Neural progenitor cell (in vitro differentiated cells): ENCODE measurements at regions not wholly inside any gene's neighbourhood (a gene's known extent, or its start where the extent isn't known, plus 50 kb on each side); places are given as distances from the start of the nearest gene placed in this dataset.

Experiments
- DNase-seq: peaks from one replicate; pipeline ENCODE4 v3.0.0-alpha.2; 2016; ENCODE audit warnings: low spot score
- H2AFZ ChIP-seq: fragments of 200-600 bp; sonication (generic); replicated peaks from 2 replicates; pipeline ENCODE4 v1.6.1; 2016; ENCODE audit warnings: antibody characterized with exemption
- H3F3A ChIP-seq: fragments of 200-600 bp; sonication (generic); 2 replicates; pipeline ENCODE4 v1.6.1; 2016; ENCODE audit warnings: antibody characterized with exemption, low read depth
- H3K27ac ChIP-seq: fragments of 200-600 bp; sonication (generic); 2 replicates; pipeline ENCODE4 v1.5.1; 2016; ENCODE audit warnings: mild to moderate bottlenecking
- H3K27me3 ChIP-seq: fragments of 200-600 bp; sonication (generic); 2 replicates; pipeline ENCODE4 v1.6.1; 2016; ENCODE audit warnings: mild to moderate bottlenecking, moderate library complexity
- H3K36me3 ChIP-seq: fragments of 200-600 bp; sonication (generic); 2 replicates; pipeline ENCODE4 v1.5.1; 2016
- H3K4me1 ChIP-seq: fragments of 200-600 bp; sonication (generic); 2 replicates; pipeline ENCODE4 v1.6.1; 2016; ENCODE audit warnings: mixed run types
- H3K4me2 ChIP-seq: fragments of 200-600 bp; sonication (generic); 2 replicates; pipeline ENCODE4 v1.6.1; 2016
- H3K4me3 ChIP-seq: fragments of 200-600 bp; sonication (generic); 2 replicates; pipeline ENCODE4 v1.5.1; 2016
- H3K79me2 ChIP-seq: fragments of 200-600 bp; sonication (generic); 2 replicates; pipeline ENCODE4 v1.6.1; 2016; ENCODE audit warnings: low read depth
- H3K9ac ChIP-seq: fragments of 200-600 bp; sonication (generic); 2 replicates; pipeline ENCODE4 v1.6.1; 2016
- H3K9me3 ChIP-seq: fragments of 200-600 bp; sonication (generic); 2 replicates; pipeline ENCODE4 v1.5.1; 2016; ENCODE audit warnings: low read depth
- H4K20me1 ChIP-seq: fragments of 200-600 bp; sonication (generic); 2 replicates; pipeline ENCODE4 v1.6.1; 2016; ENCODE audit warnings: low read depth
- H3K27ac Mint-ChIP-seq: 3 replicates; pipeline ENCODE4 v1.8.0; 2021; ENCODE audit warnings: mixed read lengths
- H3K27me3 Mint-ChIP-seq: 2 replicates; pipeline ENCODE4 v1.8.0; 2022; ENCODE audit warnings: low read depth, mild to moderate bottlenecking, inconsistent platforms, moderate library complexity, mixed read lengths; ENCODE audit not compliant: insufficient read depth
- H3K36me3 Mint-ChIP-seq: 3 replicates; pipeline ENCODE4 v1.8.0; 2021; ENCODE audit warnings: mixed read lengths
- H3K4me1 Mint-ChIP-seq: 3 replicates; pipeline ENCODE4 v1.8.0; 2021; ENCODE audit warnings: mixed read lengths
- H3K4me3 Mint-ChIP-seq: 3 replicates; pipeline ENCODE4 v1.8.0; 2021; ENCODE audit warnings: mild to moderate bottlenecking, moderate library complexity, mixed read lengths
- H3K9me3 Mint-ChIP-seq: 3 replicates; pipeline ENCODE4 v1.8.0; 2020; ENCODE audit warnings: mixed read lengths
- EZH2 ChIP-seq: fragments of 200-600 bp; sonication (generic); IDR thresholded peaks from 2 replicates; pipeline ENCODE4 v1.6.1; 2017; ENCODE audit warnings: antibody characterized with exemption, mild to moderate bottlenecking, moderate library complexity
- EZH2phosphoT487 ChIP-seq: fragments of 200-600 bp; sonication (generic); IDR thresholded peaks from 2 replicates; pipeline ENCODE4 v1.6.1; 2017; ENCODE audit warnings: antibody characterized with exemption
- TF ChIP-seq, protein P1 (sequence below): fragments of 200-600 bp; sonication (generic); IDR thresholded peaks from 2 replicates; pipeline ENCODE4 v1.5.1; 2017; ENCODE audit warnings: antibody characterized with exemption, mild to moderate bottlenecking

DNA sequence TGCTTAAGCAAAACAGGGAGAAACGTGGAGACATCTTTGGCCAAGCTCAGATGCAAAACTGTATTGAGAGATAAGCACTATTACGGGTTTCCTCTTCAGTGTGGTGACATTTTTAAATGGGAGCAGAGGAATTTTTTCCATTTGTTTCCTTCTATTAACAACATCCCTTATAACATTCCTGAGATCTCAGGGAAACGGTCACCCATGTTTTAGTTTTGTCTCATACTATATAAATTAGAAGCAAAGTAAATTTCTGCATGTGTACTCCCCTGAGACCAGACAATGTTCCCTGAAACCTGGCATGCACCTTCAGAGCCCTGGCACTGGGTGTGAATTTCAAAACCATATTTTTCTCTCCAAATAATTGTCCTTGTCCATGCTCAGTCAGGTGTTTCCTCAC lies 57.6 kb upstream of the RNF152 start:
- Histone ChIP-seq H3K36me3 (no peaks in the 10 kb centered on the region), H3K9me3 (no peaks in the 10 kb centered on the region), H3K27ac (no peak overlapping the region), H3F3A (peaks cover 40% of the 10 kb centered on the region), H3K4me2 (no peak overlapping the region), H3K4me1 (peaks cover 62% of the 10 kb centered on the region), H4K20me1 (no peaks in the 10 kb centered on the region), H3K9ac (no peak overlapping the region), H3K27me3 (no peaks in the 10 kb centered on the region), H2AFZ (no peak overlapping the region), H3K79me2 (no peaks in the 10 kb centered on the region), H3K4me3 (no peak overlapping the region)
- Mint-ChIP-seq H3K27ac (peak overlapping the region; percentile 99), H3K9me3 (peaks cover 5% of the 10 kb centered on the region), H3K4me1 (peaks cover 89% of the 10 kb centered on the region), H3K4me3 (peak overlapping the region; percentile 64), H3K27me3 (peaks cover 8% of the 10 kb centered on the region), H3K36me3 (no peaks in the 10 kb centered on the region)
- no peak for DNase-seq
- TF ChIP-seq EZH2 (no peak), EZH2phosphoT487 (no peak)
- TF ChIP-seq, protein P1, sequence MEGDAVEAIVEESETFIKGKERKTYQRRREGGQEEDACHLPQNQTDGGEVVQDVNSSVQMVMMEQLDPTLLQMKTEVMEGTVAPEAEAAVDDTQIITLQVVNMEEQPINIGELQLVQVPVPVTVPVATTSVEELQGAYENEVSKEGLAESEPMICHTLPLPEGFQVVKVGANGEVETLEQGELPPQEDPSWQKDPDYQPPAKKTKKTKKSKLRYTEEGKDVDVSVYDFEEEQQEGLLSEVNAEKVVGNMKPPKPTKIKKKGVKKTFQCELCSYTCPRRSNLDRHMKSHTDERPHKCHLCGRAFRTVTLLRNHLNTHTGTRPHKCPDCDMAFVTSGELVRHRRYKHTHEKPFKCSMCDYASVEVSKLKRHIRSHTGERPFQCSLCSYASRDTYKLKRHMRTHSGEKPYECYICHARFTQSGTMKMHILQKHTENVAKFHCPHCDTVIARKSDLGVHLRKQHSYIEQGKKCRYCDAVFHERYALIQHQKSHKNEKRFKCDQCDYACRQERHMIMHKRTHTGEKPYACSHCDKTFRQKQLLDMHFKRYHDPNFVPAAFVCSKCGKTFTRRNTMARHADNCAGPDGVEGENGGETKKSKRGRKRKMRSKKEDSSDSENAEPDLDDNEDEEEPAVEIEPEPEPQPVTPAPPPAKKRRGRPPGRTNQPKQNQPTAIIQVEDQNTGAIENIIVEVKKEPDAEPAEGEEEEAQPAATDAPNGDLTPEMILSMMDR: no peak

DNA sequence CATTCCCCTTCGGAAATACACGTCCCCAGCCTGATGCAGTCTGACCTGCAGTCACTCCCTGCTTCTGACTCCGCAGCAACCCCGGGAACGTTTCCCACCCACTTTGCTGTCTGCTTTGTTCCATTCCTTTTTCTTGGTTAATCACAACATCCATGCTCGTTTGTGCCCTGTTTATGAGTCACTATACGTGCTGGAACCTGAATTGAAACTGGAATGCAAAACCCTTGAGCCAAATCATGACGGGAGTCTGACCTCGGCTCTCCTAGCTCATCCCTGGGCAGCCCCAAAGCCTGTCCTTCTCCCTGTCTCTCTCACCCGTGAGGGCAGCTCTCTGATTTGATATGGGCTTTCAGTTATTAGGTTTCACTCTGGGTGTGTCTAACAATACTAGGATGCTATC lies 57.1 kb upstream of the RNF152 start:
- H3K36me3 Mint-ChIP-seq: no peaks in the 10 kb centered on the region
- no peak for DNase-seq
- H3K4me3 Mint-ChIP-seq: peak overlapping the region; percentile 64
- Histone ChIP-seq H4K20me1 (no peaks in the 10 kb centered on the region), H3K4me1 (peaks cover 62% of the 10 kb centered on the region), H3K36me3 (no peaks in the 10 kb centered on the region), H3F3A (peaks cover 40% of the 10 kb centered on the region), H3K79me2 (no peaks in the 10 kb centered on the region), H3K9me3 (no peaks in the 10 kb centered on the region), H3K4me2 (no peak overlapping the region), H3K4me3 (no peak overlapping the region), H3K27me3 (no peaks in the 10 kb centered on the region), H3K9ac (no peak overlapping the region), H2AFZ (peak overlapping the region; percentile 38), H3K27ac (no peak overlapping the region)
- H3K27me3 Mint-ChIP-seq: peaks cover 8% of the 10 kb centered on the region
- peak overlapping the region; percentile 99 for H3K27ac Mint-ChIP-seq
- peaks cover 90% of the 10 kb centered on the region for H3K4me1 Mint-ChIP-seq
- H3K9me3 Mint-ChIP-seq: peaks cover 3% of the 10 kb centered on the region
- TF ChIP-seq EZH2 (no peak), EZH2phosphoT487 (no peak)
- TF ChIP-seq, protein P1: no peak

DNA sequence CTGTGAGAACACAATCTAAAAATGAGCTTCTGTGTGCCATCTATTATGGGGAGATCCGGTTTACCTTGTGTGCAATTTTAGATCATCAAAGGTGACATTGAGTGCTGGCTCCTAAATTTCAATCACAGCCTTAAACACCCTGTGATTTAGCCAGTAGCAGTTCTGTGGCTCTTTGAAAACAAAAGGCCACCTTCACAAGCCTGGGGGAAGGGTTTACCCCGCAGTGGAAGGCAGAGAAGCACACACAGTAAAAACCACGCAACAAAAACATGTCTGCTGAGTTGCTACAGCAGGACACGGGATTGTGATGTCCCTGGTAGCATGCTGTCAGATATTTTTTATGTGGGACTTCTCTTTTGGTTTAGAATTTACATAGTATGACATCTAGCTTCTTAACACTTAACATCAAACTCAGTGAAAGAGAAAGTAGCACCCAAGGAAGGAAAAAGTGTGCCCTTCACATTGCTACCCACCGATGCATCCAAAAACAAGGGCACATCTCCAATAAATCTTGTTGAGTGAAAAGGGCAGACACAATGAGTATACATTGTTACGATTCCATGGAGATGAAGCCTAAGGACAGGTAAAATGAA lies 56.1 kb upstream of the RNF152 start:
- H3K9ac ChIP-seq: no peak overlapping the region
- Mint-ChIP-seq H3K4me1 (peaks cover 92% of the 10 kb centered on the region), H3K9me3 (peaks cover 7% of the 10 kb centered on the region), H3K36me3 (peaks cover 4% of the 10 kb centered on the region), H3K27ac (peak overlapping the region; percentile 99), H3K4me3 (peak overlapping the region; percentile 64), H3K27me3 (peaks cover 8% of the 10 kb centered on the region)
- peak; percentile 31 for DNase-seq
- no peaks in the 10 kb centered on the region for H3K79me2 ChIP-seq
- H4K20me1 ChIP-seq: no peaks in the 10 kb centered on the region
- H3K27me3 ChIP-seq: no peaks in the 10 kb centered on the region
- H3K36me3 ChIP-seq: no peaks in the 10 kb centered on the region
- H3K4me2 ChIP-seq: peak overlapping the region; percentile 52
- no peaks in the 10 kb centered on the region for H3K9me3 ChIP-seq
- peaks cover 62% of the 10 kb centered on the region for H3K4me1 ChIP-seq
- TF ChIP-seq EZH2phosphoT487 (no peak), EZH2 (no peak)
- TF ChIP-seq, protein P1: no peak
- H3K4me3 ChIP-seq: peak overlapping the region; percentile 6
- no peak overlapping the region for H2AFZ ChIP-seq
- H3K27ac ChIP-seq: no peak overlapping the region
- peaks cover 40% of the 10 kb centered on the region for H3F3A ChIP-seq
